ENCODE measurements at regions not wholly inside any gene's neighbourhood (a gene's known extent, or its start where the extent isn't known, plus 50 kb on each side); places are given as distances from the start of the nearest gene placed in this dataset.

GRCh38 chr2:19819097-19820065, 82.4 kb downstream of the TTC32 start:
- no peak for ATAC-seq (replicated peaks)
- H3K4me1 Mint-ChIP-seq: no peaks in the 10 kb centered on the region
- no peak for DNase-seq
- H3K9me3 Mint-ChIP-seq: no peaks in the 10 kb centered on the region
- H3K27me3 Mint-ChIP-seq: peaks cover 11 to 14% of the 10 kb centered on the region in 2 donors
- H3K27ac Mint-ChIP-seq: no peak overlapping the region
- H3K4me3 Mint-ChIP-seq: no peak overlapping the region
- H3K36me3 Mint-ChIP-seq: no peaks in the 10 kb centered on the region

- H3K9me3 Mint-ChIP-seq: no peaks in the 10 kb centered on the region
- DNase-seq (no peak), ATAC-seq (replicated peaks) (no peak)
- H3K4me1 Mint-ChIP-seq: no peaks in the 10 kb centered on the region
- no peaks in the 10 kb centered on the region for H3K36me3 Mint-ChIP-seq
- no peak overlapping the region for H3K4me3 Mint-ChIP-seq
- no peak overlapping the region for H3K27ac Mint-ChIP-seq
- H3K27me3 Mint-ChIP-seq: peaks cover 4 to 5% of the 10 kb centered on the region in 2 donors
These were observed 83.2 kb downstream of the TTC32 start for GRCh38 chr2:19818543-19818942.

DNA sequence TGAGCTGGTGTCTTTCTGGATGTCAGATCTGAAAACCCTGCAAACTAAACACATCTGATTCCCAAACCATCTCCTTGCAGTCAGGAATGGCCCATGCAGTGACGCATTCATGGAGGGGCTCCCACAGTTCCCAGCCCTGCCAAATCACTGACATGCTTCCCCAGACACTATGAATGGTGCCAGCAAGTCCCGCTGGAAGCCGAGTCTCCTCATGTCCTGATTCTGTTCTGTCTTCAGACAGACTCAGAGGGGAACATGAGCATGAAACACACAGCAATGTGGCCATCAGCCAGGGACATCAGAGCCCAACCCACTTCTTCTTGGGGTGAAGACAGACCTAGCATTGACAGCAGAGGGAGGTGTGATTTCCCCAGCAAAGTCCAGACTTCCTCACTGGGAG, 83.7 kb downstream of the TTC32 start:
- Mint-ChIP-seq H3K27me3 (peaks cover 4 to 5% of the 10 kb centered on the region in 2 donors), H3K9me3 (no peaks in the 10 kb centered on the region), H3K4me3 (no peak overlapping the region), H3K27ac (no peak overlapping the region), H3K36me3 (no peaks in the 10 kb centered on the region), H3K4me1 (no peaks in the 10 kb centered on the region)
- no peak for DNase-seq
- no peak for ATAC-seq (replicated peaks)

- H3K9me3 Mint-ChIP-seq: peaks cover 0 to 3% of the 10 kb centered on the region in 2 donors
These were observed 86.0 kb downstream of the TTC32 start for GRCh38 chr2:19815746-19816145.

GRCh38 chr2:19812166-19812565, 89.6 kb downstream of the TTC32 start:
- no peaks in the 10 kb centered on the region for H3K36me3 Mint-ChIP-seq
- DNase-seq: no peak
- no peak for ATAC-seq (replicated peaks)

More at GRCh38 chr2:19815746-19816145, 86.0 kb downstream of the TTC32 start:
- no peak for DNase-seq
- H3K27ac Mint-ChIP-seq: no peak overlapping the region
- H3K4me1 Mint-ChIP-seq: no peaks in the 10 kb centered on the region
- no peaks in the 10 kb centered on the region for H3K36me3 Mint-ChIP-seq
- peaks cover 7 to 14% of the 10 kb centered on the region in 2 donors for H3K27me3 Mint-ChIP-seq
- H3K4me3 Mint-ChIP-seq: no peak overlapping the region
- no peak for ATAC-seq (replicated peaks)

GRCh38 chr2:19811186-19811585, 90.6 kb downstream of the TTC32 start:
- Mint-ChIP-seq H3K4me3 (no peak overlapping the region), H3K9me3 (peaks cover 0 to 3% of the 10 kb centered on the region in 2 donors), H3K4me1 (peaks cover 0 to 5% of the 10 kb centered on the region in 2 donors), H3K36me3 (no peaks in the 10 kb centered on the region), H3K27me3 (peaks cover 12 to 20% of the 10 kb centered on the region in 2 donors), H3K27ac (no peak overlapping the region)
- DNase-seq: no peak
- ATAC-seq (replicated peaks): no peak

More at GRCh38 chr2:19812166-19812565, 89.6 kb downstream of the TTC32 start:
- H3K4me3 Mint-ChIP-seq: no peak overlapping the region
- peaks cover 9 to 18% of the 10 kb centered on the region in 2 donors for H3K27me3 Mint-ChIP-seq
- peaks cover 0 to 5% of the 10 kb centered on the region in 2 donors for H3K4me1 Mint-ChIP-seq
- H3K9me3 Mint-ChIP-seq: peaks cover 0 to 3% of the 10 kb centered on the region in 2 donors
- H3K27ac Mint-ChIP-seq: no peak overlapping the region

GRCh38 chr2:19810637-19811036, 91.1 kb downstream of the TTC32 start:
- Mint-ChIP-seq H3K27ac (no peak overlapping the region), H3K4me1 (peaks cover 0 to 5% of the 10 kb centered on the region in 2 donors), H3K4me3 (no peak overlapping the region), H3K27me3 (peaks cover 12 to 18% of the 10 kb centered on the region in 2 donors), H3K9me3 (peaks cover 0 to 3% of the 10 kb centered on the region in 2 donors), H3K36me3 (no peaks in the 10 kb centered on the region)
- DNase-seq: no peak
- peak in 1 of 2 donors; percentile 19 for ATAC-seq (replicated peaks)

GRCh38 chr2:19810148-19810547, 91.6 kb downstream of the TTC32 start:
- H3K4me3 Mint-ChIP-seq: no peak overlapping the region
- H3K27ac Mint-ChIP-seq: no peak overlapping the region
- H3K27me3 Mint-ChIP-seq: peaks cover 12 to 20% of the 10 kb centered on the region in 2 donors
- ATAC-seq (replicated peaks) (peak; percentile 75 to 86), DNase-seq (no peak)
- H3K9me3 Mint-ChIP-seq: peaks cover 0 to 3% of the 10 kb centered on the region in 2 donors
- H3K4me1 Mint-ChIP-seq: peaks cover 0 to 5% of the 10 kb centered on the region in 2 donors
- no peaks in the 10 kb centered on the region for H3K36me3 Mint-ChIP-seq

DNA sequence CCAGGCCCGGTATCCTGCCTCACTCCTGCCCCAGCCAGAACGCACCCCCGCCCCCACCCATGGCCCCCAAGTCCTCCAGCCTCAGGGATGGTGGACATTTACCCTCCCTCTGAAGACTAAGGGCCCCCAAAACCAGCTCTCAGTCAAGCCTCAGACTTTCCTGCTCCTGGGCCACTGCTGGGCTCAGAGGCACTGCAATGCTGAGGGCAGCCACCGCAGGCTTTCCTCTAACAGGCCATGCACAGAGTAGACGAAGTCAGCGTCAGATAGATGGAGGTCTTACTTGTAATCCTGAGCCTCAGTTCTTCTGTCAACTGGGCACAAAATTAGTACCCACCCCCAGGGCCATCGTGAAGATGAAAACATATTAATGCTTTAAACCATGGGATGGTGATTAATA, 92.6 kb downstream of the TTC32 start:
- no peaks in the 10 kb centered on the region for H3K36me3 Mint-ChIP-seq
- H3K4me1 Mint-ChIP-seq: peaks cover 0 to 5% of the 10 kb centered on the region in 2 donors
- H3K4me3 Mint-ChIP-seq: no peak overlapping the region
- H3K9me3 Mint-ChIP-seq: peaks cover 0 to 3% of the 10 kb centered on the region in 2 donors
- no peak overlapping the region for H3K27ac Mint-ChIP-seq
- peaks cover 12 to 21% of the 10 kb centered on the region in 2 donors for H3K27me3 Mint-ChIP-seq
- DNase-seq: no peak
- ATAC-seq (replicated peaks): no peak

- DNase-seq (no peak), ATAC-seq (replicated peaks) (no peak)
- Mint-ChIP-seq H3K9me3 (peaks cover 0 to 3% of the 10 kb centered on the region in 2 donors), H3K27me3 (peaks cover 10 to 19% of the 10 kb centered on the region in 2 donors), H3K36me3 (no peaks in the 10 kb centered on the region), H3K27ac (no peak overlapping the region), H3K4me1 (peaks cover 0 to 5% of the 10 kb centered on the region in 2 donors), H3K4me3 (no peak overlapping the region)
These were observed 93.9 kb downstream of the TTC32 start for GRCh38 chr2:19807866-19808265.

- Mint-ChIP-seq H3K9me3 (no peaks in the 10 kb centered on the region), H3K27me3 (peaks cover 5 to 15% of the 10 kb centered on the region in 2 donors), H3K4me3 (no peak overlapping the region)
These were observed 94.4 kb downstream of the TTC32 start for GRCh38 chr2:19807346-19807745.

GRCh38 chr2:19806591-19806990, 95.2 kb downstream of the TTC32 start:
- ATAC-seq (replicated peaks): no peak
- Mint-ChIP-seq H3K27me3 (peaks cover 5 to 15% of the 10 kb centered on the region in 2 donors), H3K27ac (no peak overlapping the region), H3K4me3 (no peak overlapping the region), H3K36me3 (no peaks in the 10 kb centered on the region), H3K9me3 (no peaks in the 10 kb centered on the region), H3K4me1 (peaks cover 0 to 5% of the 10 kb centered on the region in 2 donors)
- DNase-seq: no peak

More at GRCh38 chr2:19807346-19807745, 94.4 kb downstream of the TTC32 start:
- Mint-ChIP-seq H3K27ac (no peak overlapping the region), H3K36me3 (no peaks in the 10 kb centered on the region), H3K4me1 (peaks cover 0 to 5% of the 10 kb centered on the region in 2 donors)
- no peak for ATAC-seq (replicated peaks)
- DNase-seq: no peak

GRCh38 chr2:19806131-19806530, 95.7 kb downstream of the TTC32 start:
- peaks cover 0 to 5% of the 10 kb centered on the region in 2 donors for H3K4me1 Mint-ChIP-seq
- H3K9me3 Mint-ChIP-seq: no peaks in the 10 kb centered on the region
- ATAC-seq (replicated peaks) (no peak), DNase-seq (no peak)
- H3K27ac Mint-ChIP-seq: no peak overlapping the region
- peaks cover 5 to 14% of the 10 kb centered on the region in 2 donors for H3K27me3 Mint-ChIP-seq
- H3K36me3 Mint-ChIP-seq: no peaks in the 10 kb centered on the region
- H3K4me3 Mint-ChIP-seq: no peak overlapping the region

DNA sequence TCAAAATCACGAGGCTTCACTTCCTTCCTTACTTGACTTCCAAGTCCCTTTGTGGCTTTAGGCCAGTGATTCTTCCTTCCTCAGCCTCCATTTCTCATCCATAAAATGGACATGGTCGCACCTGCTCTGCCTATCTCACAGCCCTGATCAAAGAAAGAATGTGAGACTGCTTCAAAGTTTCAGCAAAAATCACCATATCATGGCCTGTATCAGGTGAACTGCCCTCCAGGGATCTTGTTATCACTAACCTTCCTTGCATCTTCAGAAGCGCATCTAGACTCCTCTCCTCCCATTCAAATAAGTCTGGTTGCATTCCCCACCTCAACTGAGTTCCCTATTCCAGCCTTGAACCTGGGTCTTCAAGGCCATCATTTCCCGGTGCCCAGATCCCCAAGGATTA, 96.5 kb downstream of the TTC32 start:
- H3K27ac Mint-ChIP-seq: no peak overlapping the region

More for the DNA sequence above, 96.5 kb downstream of the TTC32 start:
- DNase-seq (no peak), ATAC-seq (replicated peaks) (no peak)
- peaks cover 0 to 3% of the 10 kb centered on the region in 2 donors for H3K4me1 Mint-ChIP-seq
- H3K36me3 Mint-ChIP-seq: no peaks in the 10 kb centered on the region
- no peak overlapping the region for H3K4me3 Mint-ChIP-seq
- H3K27me3 Mint-ChIP-seq: peaks cover 5 to 11% of the 10 kb centered on the region in 2 donors
- no peaks in the 10 kb centered on the region for H3K9me3 Mint-ChIP-seq

Measured in stimulated activated naive B cell treated with anti-CD40 and anti-IgM and Interleukin-4, amounts not matched to agents 10 μg/mL and 1 μg/mL and 100 μg/mL, for 72 hours (primary cell).